ENCODE measurements at regions not wholly inside any gene's neighbourhood (a gene's known extent, or its start where the extent isn't known, plus 50 kb on each side); places are given as distances from the start of the nearest gene placed in this dataset.

GRCh38 chr2:120785228-120785966 is 49.7 kb downstream of the GLI2 start:
- peak overlapping the region; percentile 69 for H3K4me2 ChIP-seq
- H3K4me3 ChIP-seq = no peak overlapping the region
- peaks cover 32% of the 10 kb centered on the region for H3K4me1 ChIP-seq
- no peaks in the 10 kb centered on the region for H3K9me3 ChIP-seq
- H3K27ac ChIP-seq = no peak overlapping the region
- no peak overlapping the region for H3K9ac ChIP-seq
- H4K20me1 ChIP-seq = no peaks in the 10 kb centered on the region
- TF ChIP-seq Cebpa-rat (IDR thresholded peaks at IDR 0.05) = no peak
- H3K27me3 ChIP-seq = no peaks in the 10 kb centered on the region
- H3K36me3 ChIP-seq = no peaks in the 10 kb centered on the region

GRCh38 chr2:120786038-120786960 is 50.6 kb downstream of the GLI2 start:
- H4K20me1 ChIP-seq = no peaks in the 10 kb centered on the region
- H3K36me3 ChIP-seq = no peaks in the 10 kb centered on the region
- H3K9me3 ChIP-seq = no peaks in the 10 kb centered on the region
- H3K4me1 ChIP-seq = peaks cover 32% of the 10 kb centered on the region
- no peak overlapping the region for H3K27ac ChIP-seq
- H3K4me3 ChIP-seq = no peak overlapping the region
- no peak overlapping the region for H3K4me2 ChIP-seq
- no peak overlapping the region for H3K9ac ChIP-seq
- no peak for TF ChIP-seq Cebpa-rat (IDR thresholded peaks at IDR 0.05)
- no peaks in the 10 kb centered on the region for H3K27me3 ChIP-seq

GRCh38 chr2:120787111-120787821 is 51.6 kb downstream of the GLI2 start:
- Histone ChIP-seq H3K4me2 (no peak overlapping the region), H3K36me3 (no peaks in the 10 kb centered on the region), H4K20me1 (no peaks in the 10 kb centered on the region), H3K27ac (no peak overlapping the region), H3K4me3 (no peak overlapping the region), H3K27me3 (no peaks in the 10 kb centered on the region), H3K9ac (no peak overlapping the region), H3K9me3 (no peaks in the 10 kb centered on the region), H3K4me1 (peaks cover 32% of the 10 kb centered on the region)
- no peak for TF ChIP-seq Cebpa-rat (IDR thresholded peaks at IDR 0.05)

GRCh38 chr2:120787822-120788700 is 52.4 kb downstream of the GLI2 start:
- H3K4me1 ChIP-seq = peaks cover 28% of the 10 kb centered on the region

GRCh38 chr2:120791243-120791961 is 55.7 kb downstream of the GLI2 start:
- TF ChIP-seq Cebpa-rat (IDR thresholded peaks at IDR 0.05) = no peak
- no peak overlapping the region for H3K4me2 ChIP-seq
- no peak overlapping the region for H3K27ac ChIP-seq
- H4K20me1 ChIP-seq = no peaks in the 10 kb centered on the region
- H3K36me3 ChIP-seq = no peaks in the 10 kb centered on the region
- H3K4me3 ChIP-seq = no peak overlapping the region
- peaks cover 17% of the 10 kb centered on the region for H3K4me1 ChIP-seq
- no peaks in the 10 kb centered on the region for H3K27me3 ChIP-seq
- no peaks in the 10 kb centered on the region for H3K9me3 ChIP-seq
- H3K9ac ChIP-seq = no peak overlapping the region

More at GRCh38 chr2:120787822-120788700, 52.4 kb downstream of the GLI2 start:
- H3K27ac ChIP-seq = no peak overlapping the region; the same call in 1 of the 2 replicates
- no peaks in the 10 kb centered on the region for H4K20me1 ChIP-seq
- H3K36me3 ChIP-seq = no peaks in the 10 kb centered on the region
- H3K9me3 ChIP-seq = no peaks in the 10 kb centered on the region
- no peak overlapping the region; the same call in 1 of the 2 replicates for H3K4me2 ChIP-seq
- no peak for TF ChIP-seq Cebpa-rat (IDR thresholded peaks at IDR 0.05)
- H3K27me3 ChIP-seq = no peaks in the 10 kb centered on the region
- H3K4me3 ChIP-seq = no peak overlapping the region
- no peak overlapping the region for H3K9ac ChIP-seq

- H3K36me3 ChIP-seq = no peaks in the 10 kb centered on the region
- H3K4me1 ChIP-seq = peaks cover 17% of the 10 kb centered on the region
- no peak overlapping the region for H3K4me2 ChIP-seq
- TF ChIP-seq Cebpa-rat (IDR thresholded peaks at IDR 0.05) = no peak
- no peak overlapping the region for H3K27ac ChIP-seq
- H3K9ac ChIP-seq = no peak overlapping the region
- H4K20me1 ChIP-seq = no peaks in the 10 kb centered on the region
- no peaks in the 10 kb centered on the region for H3K27me3 ChIP-seq
- H3K4me3 ChIP-seq = no peak overlapping the region
- H3K9me3 ChIP-seq = no peaks in the 10 kb centered on the region
These were observed 56.3 kb downstream of the GLI2 start for GRCh38 chr2:120791962-120792297.

- Histone ChIP-seq H3K4me1 (peaks cover 22% of the 10 kb centered on the region), H4K20me1 (no peaks in the 10 kb centered on the region), H3K36me3 (no peaks in the 10 kb centered on the region), H3K4me3 (no peak overlapping the region), H3K9ac (no peak overlapping the region), H3K4me2 (peak overlapping the region; percentile 34; the same call in 1 of the 2 replicates), H3K27ac (no peak overlapping the region), H3K27me3 (no peaks in the 10 kb centered on the region), H3K9me3 (no peaks in the 10 kb centered on the region)
- TF ChIP-seq Cebpa-rat (IDR thresholded peaks at IDR 0.05) = no peak
These were observed 58.2 kb downstream of the GLI2 start for GRCh38 chr2:120793682-120794403.

- Histone ChIP-seq H3K36me3 (no peaks in the 10 kb centered on the region), H4K20me1 (no peaks in the 10 kb centered on the region), H3K27ac (no peak overlapping the region), H3K9me3 (no peaks in the 10 kb centered on the region), H3K4me2 (no peak overlapping the region), H3K4me1 (peaks cover 22% of the 10 kb centered on the region), H3K4me3 (no peak overlapping the region), H3K9ac (no peak overlapping the region), H3K27me3 (no peaks in the 10 kb centered on the region)
- TF ChIP-seq Cebpa-rat (IDR thresholded peaks at IDR 0.05) = no peak
These were observed 59.0 kb downstream of the GLI2 start for GRCh38 chr2:120794716-120795115.
